Gastroesophageal sphincter (tissue), 4 donors: ENCODE measurements at regions not wholly inside any gene's neighbourhood (a gene's known extent, or its start where the extent isn't known, plus 50 kb on each side); places are given as distances from the start of the nearest gene placed in this dataset.
A peak's percentile ranks its signal among the peaks of the same experiment; 100 is the strongest.

ENCODE experiments used
- ATAC-seq: fragments of 150-250 bp; one replicate; pipeline ENCODE4 v1.9.1; 2016; ENCODE audit warnings: mild to moderate bottlenecking, moderate library complexity
- H3K27ac ChIP-seq, 4 donors: fragments of 200-600 bp; sonication (generic) in 3 of 4; 1 replicate in 3 of 4; 2 replicates in 1 of 4; pipeline ENCODE4 v1.5.1; 2016 to 2019
- H3K27me3 ChIP-seq: fragments of 200-600 bp; sonication (generic); one replicate; pipeline ENCODE4 v1.5.1; 2019
- H3K36me3 ChIP-seq, 2 donors: fragments of 200-600 bp; sonication (generic); one replicate each; pipeline ENCODE4 v1.5.1; 2019; ENCODE audit warnings: control low read depth in 1 of 2
- H3K4me1 ChIP-seq, 3 donors: fragments of 200-600 bp; sonication (generic); 1 replicate in 2 of 3; 2 replicates in 1 of 3; pipeline ENCODE4 v1.5.1; 2016 to 2019; ENCODE audit warnings: control low read depth in 2 of 3
- H3K4me3 ChIP-seq, 2 donors: fragments of 200-600 bp; sonication (generic); one replicate each; pipeline ENCODE4 v1.5.1; 2019; ENCODE audit warnings: mild to moderate bottlenecking in 1 of 2, moderate library complexity in 1 of 2
- H3K9me3 ChIP-seq, 3 donors: fragments of 200-600 bp; sonication (generic); one replicate each; pipeline ENCODE4 v1.5.1; 2017 to 2019; ENCODE audit warnings: control low read depth in 2 of 3
- EP300 ChIP-seq: sonication (generic); formaldehyde crosslinking; IDR thresholded peaks from one replicate; pipeline ENCODE4 v1.6.1; 2017; ENCODE audit warnings: antibody characterized with exemption, mild to moderate bottlenecking
- POLR2A ChIP-seq, 2 donors: fragments of 450-650 bp; IDR thresholded peaks; one replicate each; pipeline ENCODE4 v1.6.1; 2017; ENCODE audit warnings: antibody characterized with exemption in 2 of 2, mild to moderate bottlenecking in 2 of 2, moderate library complexity in 1 of 2
- POLR2AphosphoS5 ChIP-seq: sonication (generic); formaldehyde crosslinking; IDR thresholded peaks from one replicate; pipeline ENCODE4 v1.6.1; 2017; ENCODE audit warnings: antibody characterized with exemption
- WGBS, 2 donors: methylation state at CpG; one replicate each; pipeline ENCODE4 v1.1.5; 2018; ENCODE audit warnings: low coverage in 1 of 2; 5-methylcytosine and 5-hydroxymethylcytosine counted together
- TF ChIP-seq, protein P1 (sequence below), 4 experiments: fragments of 200-600 bp in 2 of 4; fragments of 450-650 bp in 2 of 4; sonication (generic) in 1 of 4; IDR thresholded peaks; one replicate each; pipeline ENCODE4 v1.5.1; 2017 to 2019; ENCODE audit warnings: antibody characterized with exemption in 4 of 4, mild to moderate bottlenecking in 2 of 4, moderate library complexity in 2 of 4

DNA sequence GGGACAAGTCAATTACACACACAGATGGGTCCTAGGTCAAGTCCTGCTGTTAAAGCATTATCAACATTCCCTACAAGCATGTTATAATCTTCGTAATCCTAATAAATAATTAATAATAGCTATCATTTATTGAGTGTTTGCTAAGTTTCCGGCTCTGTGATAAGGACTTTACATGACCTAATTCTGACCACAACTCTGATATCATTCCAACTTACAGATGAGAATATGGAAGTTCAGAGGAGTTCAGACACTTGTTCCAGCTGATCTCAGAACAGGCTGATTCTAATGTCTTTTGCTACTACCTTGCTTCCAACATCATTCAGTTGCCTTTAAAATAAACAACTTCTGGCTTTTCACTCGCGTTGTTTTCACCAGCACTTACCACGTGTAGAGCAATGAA, 770.1 kb upstream of the CXADR start:
- Histone ChIP-seq H3K4me3 (no peak overlapping the region), H3K4me1 (peaks cover 0 to 27% (median 5%) of the 10 kb centered on the region in 3 donors), H3K27me3 (no peaks in the 10 kb centered on the region), H3K36me3 (no peaks in the 10 kb centered on the region), H3K27ac (peak overlapping the region in 3 of 4 donors; percentile 41 to 45 (median 43)), H3K9me3 (no peaks in the 10 kb centered on the region)
- 50 to 62% methylated on average over 5 of the region's 5 CpGs for WGBS, 2 donors
- no peak for ATAC-seq
- no peak for TF ChIP-seq POLR2A (IDR thresholded peaks at IDR 0.05)
- no peak for TF ChIP-seq POLR2AphosphoS5
- no peak for TF ChIP-seq EP300
- TF ChIP-seq, protein P1, sequence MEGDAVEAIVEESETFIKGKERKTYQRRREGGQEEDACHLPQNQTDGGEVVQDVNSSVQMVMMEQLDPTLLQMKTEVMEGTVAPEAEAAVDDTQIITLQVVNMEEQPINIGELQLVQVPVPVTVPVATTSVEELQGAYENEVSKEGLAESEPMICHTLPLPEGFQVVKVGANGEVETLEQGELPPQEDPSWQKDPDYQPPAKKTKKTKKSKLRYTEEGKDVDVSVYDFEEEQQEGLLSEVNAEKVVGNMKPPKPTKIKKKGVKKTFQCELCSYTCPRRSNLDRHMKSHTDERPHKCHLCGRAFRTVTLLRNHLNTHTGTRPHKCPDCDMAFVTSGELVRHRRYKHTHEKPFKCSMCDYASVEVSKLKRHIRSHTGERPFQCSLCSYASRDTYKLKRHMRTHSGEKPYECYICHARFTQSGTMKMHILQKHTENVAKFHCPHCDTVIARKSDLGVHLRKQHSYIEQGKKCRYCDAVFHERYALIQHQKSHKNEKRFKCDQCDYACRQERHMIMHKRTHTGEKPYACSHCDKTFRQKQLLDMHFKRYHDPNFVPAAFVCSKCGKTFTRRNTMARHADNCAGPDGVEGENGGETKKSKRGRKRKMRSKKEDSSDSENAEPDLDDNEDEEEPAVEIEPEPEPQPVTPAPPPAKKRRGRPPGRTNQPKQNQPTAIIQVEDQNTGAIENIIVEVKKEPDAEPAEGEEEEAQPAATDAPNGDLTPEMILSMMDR (IDR thresholded peaks at IDR 0.05), result no peak

DNA sequence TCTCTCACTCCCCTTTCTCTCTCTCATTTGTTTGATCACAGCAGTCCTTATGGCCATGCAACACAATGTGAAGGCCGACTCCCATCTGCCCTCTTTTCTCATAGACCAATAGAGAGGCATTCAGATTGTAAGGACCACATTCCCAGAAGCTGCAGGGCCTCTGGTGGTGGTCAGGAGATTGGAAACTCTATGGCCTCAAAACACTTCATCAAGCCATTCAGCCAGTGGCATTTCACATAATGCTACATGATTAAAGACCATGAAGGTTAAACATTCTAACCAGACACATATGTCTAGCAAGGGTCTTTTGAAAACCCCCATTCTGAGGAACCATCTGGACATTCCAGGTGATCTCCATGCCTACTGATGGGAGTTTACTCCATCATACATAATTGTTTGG, 769.5 kb upstream of the CXADR start:
- no peak for ATAC-seq
- Histone ChIP-seq H3K9me3 (no peaks in the 10 kb centered on the region), H3K4me3 (no peak overlapping the region), H3K27me3 (no peaks in the 10 kb centered on the region), H3K36me3 (no peaks in the 10 kb centered on the region), H3K27ac (no peak overlapping the region), H3K4me1 (peaks cover 0 to 27% (median 5%) of the 10 kb centered on the region in 3 donors)
- WGBS, 2 donors, result 100% methylated on average over 1 of the region's 1 CpG; no CpG with 5 or more reads in 1 of the 2 donors
- TF ChIP-seq, protein P1 (IDR thresholded peaks at IDR 0.05), result no peak
- TF ChIP-seq POLR2A (IDR thresholded peaks at IDR 0.05) (no peak), EP300 (no peak), POLR2AphosphoS5 (no peak)

DNA sequence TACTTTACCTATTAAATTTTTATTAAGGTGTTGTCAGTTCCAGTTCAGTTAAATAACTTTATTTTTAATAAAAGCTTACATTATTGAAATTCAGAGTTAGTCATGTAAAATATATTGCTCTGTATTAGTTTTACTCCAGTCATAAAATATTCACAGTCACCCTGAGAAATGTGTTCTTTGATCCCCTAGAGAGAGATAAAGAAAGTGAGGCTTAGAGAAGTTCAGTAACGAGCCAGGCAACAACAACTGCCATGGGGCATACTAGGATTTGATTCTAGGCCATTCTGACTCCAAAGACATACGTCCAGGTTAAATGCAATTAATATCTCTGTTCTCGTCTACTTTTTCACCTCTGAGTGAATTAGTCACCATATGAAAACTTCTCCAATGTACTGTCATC, 761.9 kb upstream of the CXADR start:
- Histone ChIP-seq H3K27ac (no peak overlapping the region), H3K4me1 (peaks cover 0 to 10% (median 0%) of the 10 kb centered on the region in 3 donors), H3K27me3 (no peaks in the 10 kb centered on the region), H3K36me3 (no peaks in the 10 kb centered on the region), H3K4me3 (no peak overlapping the region), H3K9me3 (no peaks in the 10 kb centered on the region)
- TF ChIP-seq, protein P1 (IDR thresholded peaks at IDR 0.05), result no peak
- TF ChIP-seq POLR2A (IDR thresholded peaks at IDR 0.05), result no peak
- no peak for TF ChIP-seq POLR2AphosphoS5
- TF ChIP-seq EP300, result no peak
- 57 to 75% methylated on average over 2 to 3 of the region's 3 CpGs for WGBS, 2 donors
- no peak for ATAC-seq

DNA sequence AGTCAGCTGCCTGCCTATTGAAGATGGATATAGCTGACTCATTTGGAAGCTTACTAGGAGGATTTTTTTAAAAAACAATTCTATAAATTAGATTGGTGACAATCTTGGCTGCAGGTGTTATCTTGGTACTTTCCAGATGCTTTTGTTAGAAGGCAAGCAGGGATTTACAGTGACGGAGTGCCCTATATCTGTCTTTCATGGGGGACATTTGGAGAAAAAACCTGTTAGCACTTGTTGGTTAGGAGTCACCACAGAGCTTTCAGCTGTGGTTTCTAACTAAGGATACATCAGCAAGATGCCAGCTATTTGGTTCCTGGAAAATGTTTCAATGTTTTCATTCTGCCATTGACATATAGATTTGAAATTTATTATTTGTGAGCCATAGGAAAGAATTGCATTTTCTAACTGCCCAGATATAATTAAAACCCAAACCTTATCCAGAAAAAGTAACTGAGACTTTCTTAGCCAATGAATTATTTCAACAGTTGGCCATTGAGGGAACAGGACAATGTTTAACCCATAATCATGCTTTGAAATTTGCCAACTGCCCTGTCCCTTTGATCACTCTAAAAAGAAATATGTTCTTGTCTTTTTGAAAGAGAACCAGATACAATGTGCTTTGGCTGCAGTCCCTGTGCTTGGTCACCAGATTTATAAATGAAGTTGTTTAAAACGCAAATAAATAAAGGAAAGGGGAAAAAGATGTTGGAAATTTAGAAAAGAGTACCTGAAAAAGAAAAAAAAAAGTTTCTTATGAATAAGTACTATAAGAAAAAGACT, 761.0 kb upstream of the CXADR start:
- 39 to 40% methylated on average over 1 to 2 of the region's 2 CpGs for WGBS, 2 donors
- ATAC-seq, result no peak
- peaks cover 0 to 10% (median 0%) of the 10 kb centered on the region in 3 donors for H3K4me1 ChIP-seq

More for the DNA sequence above, 761.0 kb upstream of the CXADR start:
- Histone ChIP-seq H3K9me3 (no peaks in the 10 kb centered on the region), H3K36me3 (no peaks in the 10 kb centered on the region), H3K27me3 (no peaks in the 10 kb centered on the region), H3K4me3 (no peak overlapping the region), H3K27ac (no peak overlapping the region)
- TF ChIP-seq POLR2AphosphoS5 (no peak), EP300 (no peak), POLR2A (IDR thresholded peaks at IDR 0.05) (no peak)
- TF ChIP-seq, protein P1 (IDR thresholded peaks at IDR 0.05), result no peak
